ENCODE measurements at regions not wholly inside any gene's neighbourhood (a gene's known extent, or its start where the extent isn't known, plus 50 kb on each side); places are given as distances from the start of the nearest gene placed in this dataset.

- H3K27me3 ChIP-seq (ENCODE audit: control insufficient read depth, insufficient read depth), result no peaks in the 10 kb centered on the region
- no peaks in the 10 kb centered on the region for H3K4me1 ChIP-seq (ENCODE audit: control insufficient read depth, insufficient read depth, low read length)
- intact Hi-C loops (cut with DNase I), result no loop called here
- ATAC-seq (peak in 1 of 2 donors; percentile 66), DNase-seq (peak in 1 of 3 donors; percentile 52)
- H3K27ac ChIP-seq (ENCODE audit: low read length), result no peak overlapping the region
- no peak overlapping the region for H3K4me3 ChIP-seq (ENCODE audit: low read length)
- H3K9me3 ChIP-seq (ENCODE audit: control insufficient read depth, low read length), result no peaks in the 10 kb centered on the region
These were observed 890.2 kb downstream of the FLRT2 start for GRCh38 chr14:86420131-86420530.

GRCh38 chr14:86414146-86414545 lies 884.2 kb downstream of the FLRT2 start:
- ATAC-seq (peak in 1 of 2 donors; percentile 38), DNase-seq (no peak)
- intact Hi-C loops (cut with DNase I), result no loop called here
- 51% methylated on average over 1 of the region's 1 CpG for WGBS
- Histone ChIP-seq H3K27me3 (ENCODE audit: control insufficient read depth, insufficient read depth) (no peaks in the 10 kb centered on the region), H3K4me1 (ENCODE audit: control insufficient read depth, insufficient read depth, low read length) (no peaks in the 10 kb centered on the region), H3K27ac (ENCODE audit: low read length) (no peak overlapping the region), H3K9me3 (ENCODE audit: control insufficient read depth, low read length) (no peaks in the 10 kb centered on the region), H3K4me3 (ENCODE audit: low read length) (no peak overlapping the region)

GRCh38 chr14:86404989-86405649 lies 875.2 kb downstream of the FLRT2 start:
- DNase-seq (no peak), ATAC-seq (no peak)
- Histone ChIP-seq H3K27me3 (ENCODE audit: control insufficient read depth, insufficient read depth) (no peaks in the 10 kb centered on the region), H3K27ac (ENCODE audit: low read length) (no peak overlapping the region), H3K4me3 (ENCODE audit: low read length) (no peak overlapping the region), H3K4me1 (ENCODE audit: control insufficient read depth, insufficient read depth, low read length) (no peaks in the 10 kb centered on the region), H3K9me3 (ENCODE audit: control insufficient read depth, low read length) (no peaks in the 10 kb centered on the region)
- intact Hi-C loops (cut with DNase I), result no loop called here
- 43% methylated on average over 3 of the region's 3 CpGs for WGBS

GRCh38 chr14:86404425-86404824 lies 874.5 kb downstream of the FLRT2 start:
- DNase-seq, result no peak
- Histone ChIP-seq H3K9me3 (ENCODE audit: control insufficient read depth, low read length) (no peaks in the 10 kb centered on the region), H3K4me1 (ENCODE audit: control insufficient read depth, insufficient read depth, low read length) (no peaks in the 10 kb centered on the region), H3K27me3 (ENCODE audit: control insufficient read depth, insufficient read depth) (no peaks in the 10 kb centered on the region), H3K27ac (ENCODE audit: low read length) (no peak overlapping the region), H3K4me3 (ENCODE audit: low read length) (no peak overlapping the region)
- no peak for ATAC-seq
- intact Hi-C loops (cut with DNase I), result no loop called here
- WGBS, result 75% methylated on average over 2 of the region's 2 CpGs

- ATAC-seq (no peak), DNase-seq (no peak)
- Histone ChIP-seq H3K27ac (ENCODE audit: low read length) (no peak overlapping the region), H3K27me3 (ENCODE audit: control insufficient read depth, insufficient read depth) (no peaks in the 10 kb centered on the region), H3K9me3 (ENCODE audit: control insufficient read depth, low read length) (no peaks in the 10 kb centered on the region), H3K4me3 (ENCODE audit: low read length) (no peak overlapping the region), H3K4me1 (ENCODE audit: control insufficient read depth, insufficient read depth, low read length) (no peaks in the 10 kb centered on the region)
- 90% methylated on average over 1 of the region's 1 CpG for WGBS
- intact Hi-C loops (cut with DNase I), result no loop called here
These were observed 872.6 kb downstream of the FLRT2 start for GRCh38 chr14:86402545-86402944.

- Histone ChIP-seq H3K4me1 (ENCODE audit: control insufficient read depth, insufficient read depth, low read length) (no peaks in the 10 kb centered on the region), H3K4me3 (ENCODE audit: low read length) (no peak overlapping the region), H3K27ac (ENCODE audit: low read length) (no peak overlapping the region), H3K27me3 (ENCODE audit: control insufficient read depth, insufficient read depth) (no peaks in the 10 kb centered on the region), H3K9me3 (ENCODE audit: control insufficient read depth, low read length) (no peaks in the 10 kb centered on the region)
- ATAC-seq (no peak), DNase-seq (peak in 1 of 3 donors; percentile 31)
- intact Hi-C loops (cut with DNase I), result no loop called here
- 87% methylated on average over 6 of the region's 6 CpGs for WGBS
These were observed 861.1 kb downstream of the FLRT2 start for GRCh38 chr14:86391085-86391484.

GRCh38 chr14:86388216-86388615 lies 858.3 kb downstream of the FLRT2 start:
- no peaks in the 10 kb centered on the region for H3K4me1 ChIP-seq (ENCODE audit: control insufficient read depth, insufficient read depth, low read length)
- 83% methylated on average over 3 of the region's 3 CpGs for WGBS
- DNase-seq, result no peak
- H3K27me3 ChIP-seq (ENCODE audit: control insufficient read depth, insufficient read depth), result no peaks in the 10 kb centered on the region
- no peak overlapping the region for H3K27ac ChIP-seq (ENCODE audit: low read length)
- no peaks in the 10 kb centered on the region for H3K9me3 ChIP-seq (ENCODE audit: control insufficient read depth, low read length)
- intact Hi-C loops (cut with DNase I), result no loop called here
- ATAC-seq, result no peak
- no peak overlapping the region for H3K4me3 ChIP-seq (ENCODE audit: low read length)

- 72% methylated on average over 1 of the region's 1 CpG for WGBS
- DNase-seq, result no peak
- H3K9me3 ChIP-seq (ENCODE audit: control insufficient read depth, low read length), result no peaks in the 10 kb centered on the region
- intact Hi-C loops (cut with DNase I), result no loop called here
- no peaks in the 10 kb centered on the region for H3K4me1 ChIP-seq (ENCODE audit: control insufficient read depth, insufficient read depth, low read length)
- ATAC-seq, result no peak
- H3K27me3 ChIP-seq (ENCODE audit: control insufficient read depth, insufficient read depth), result no peaks in the 10 kb centered on the region
- H3K4me3 ChIP-seq (ENCODE audit: low read length), result no peak overlapping the region
- no peak overlapping the region for H3K27ac ChIP-seq (ENCODE audit: low read length)
These were observed 843.9 kb downstream of the FLRT2 start for GRCh38 chr14:86373886-86374285.

- intact Hi-C loops (cut with DNase I), result no loop called here
- WGBS, result 96% methylated on average over 1 of the region's 1 CpG
- DNase-seq (no peak), ATAC-seq (no peak)
- Histone ChIP-seq H3K9me3 (ENCODE audit: control insufficient read depth, low read length) (no peaks in the 10 kb centered on the region), H3K27me3 (ENCODE audit: control insufficient read depth, insufficient read depth) (no peaks in the 10 kb centered on the region), H3K4me3 (ENCODE audit: low read length) (no peak overlapping the region), H3K27ac (ENCODE audit: low read length) (no peak overlapping the region), H3K4me1 (ENCODE audit: control insufficient read depth, insufficient read depth, low read length) (no peaks in the 10 kb centered on the region)
These were observed 842.5 kb downstream of the FLRT2 start for GRCh38 chr14:86372402-86372801.

GRCh38 chr14:86364634-86365033 lies 834.7 kb downstream of the FLRT2 start:
- no peaks in the 10 kb centered on the region for H3K27me3 ChIP-seq (ENCODE audit: control insufficient read depth, insufficient read depth)
- H3K27ac ChIP-seq (ENCODE audit: low read length), result no peak overlapping the region
- no peaks in the 10 kb centered on the region for H3K9me3 ChIP-seq (ENCODE audit: control insufficient read depth, low read length)
- no peaks in the 10 kb centered on the region for H3K4me1 ChIP-seq (ENCODE audit: control insufficient read depth, insufficient read depth, low read length)
- WGBS, result 79% methylated on average over 4 of the region's 4 CpGs
- intact Hi-C loops (cut with DNase I), result no loop called here
- H3K4me3 ChIP-seq (ENCODE audit: low read length), result no peak overlapping the region
- no peak for DNase-seq
- no peak for ATAC-seq

GRCh38 chr14:86363576-86363975 lies 833.6 kb downstream of the FLRT2 start:
- Histone ChIP-seq H3K9me3 (ENCODE audit: control insufficient read depth, low read length) (no peaks in the 10 kb centered on the region), H3K27ac (ENCODE audit: low read length) (no peak overlapping the region), H3K4me1 (ENCODE audit: control insufficient read depth, insufficient read depth, low read length) (no peaks in the 10 kb centered on the region), H3K4me3 (ENCODE audit: low read length) (no peak overlapping the region), H3K27me3 (ENCODE audit: control insufficient read depth, insufficient read depth) (no peaks in the 10 kb centered on the region)
- intact Hi-C loops (cut with DNase I), result no loop called here
- 87% methylated on average over 1 of the region's 1 CpG for WGBS
- DNase-seq (no peak), ATAC-seq (no peak)

- no peaks in the 10 kb centered on the region for H3K4me1 ChIP-seq (ENCODE audit: control insufficient read depth, insufficient read depth, low read length)
- ATAC-seq (no peak), DNase-seq (no peak)
- H3K9me3 ChIP-seq (ENCODE audit: control insufficient read depth, low read length), result no peaks in the 10 kb centered on the region
- no peak overlapping the region for H3K27ac ChIP-seq (ENCODE audit: low read length)
- WGBS, result 85% methylated on average over 4 of the region's 4 CpGs
- intact Hi-C loops (cut with DNase I), result no loop called here
- H3K27me3 ChIP-seq (ENCODE audit: control insufficient read depth, insufficient read depth), result no peaks in the 10 kb centered on the region
- no peak overlapping the region for H3K4me3 ChIP-seq (ENCODE audit: low read length)
These were observed 833.1 kb downstream of the FLRT2 start for GRCh38 chr14:86363047-86363446.
